GM12864 (cell line): ENCODE measurements at regions not wholly inside any gene's neighbourhood (a gene's known extent, or its start where the extent isn't known, plus 50 kb on each side); places are given as distances from the start of the nearest gene placed in this dataset.

Experiments used
- DNase-seq: peaks from one replicate; pipeline ENCODE4 v3.0.0-alpha.2; 2011; ENCODE audit warnings: low read depth
- H3K4me3 ChIP-seq: 2 replicates; pipeline ENCODE4 v1.5.1; 2011; ENCODE audit warnings: mild to moderate bottlenecking, low read depth, low read length, control low read depth
- CTCF ChIP-seq: IDR thresholded peaks from 2 replicates; pipeline ENCODE4 v1.5.1; 2011; ENCODE audit warnings: low read depth, mild to moderate bottlenecking, moderate library complexity, low read length, control low read depth, inconsistent platforms; ENCODE audit errors: missing control alignments

- no peak for TF ChIP-seq CTCF
- DNase-seq = no peak
Observed at GRCh38 chr14:84555493-84555892, 974.5 kb upstream of the FLRT2 start.

GRCh38 chr14:84566109-84566508, 963.8 kb upstream of the FLRT2 start:
- no peak overlapping the region for H3K4me3 ChIP-seq
- no peak for DNase-seq
- TF ChIP-seq CTCF = no peak

More at GRCh38 chr14:84555493-84555892, 974.5 kb upstream of the FLRT2 start:
- no peak overlapping the region for H3K4me3 ChIP-seq

- no peak overlapping the region for H3K4me3 ChIP-seq
- no peak for DNase-seq
- TF ChIP-seq CTCF = no peak
Observed at GRCh38 chr14:84575681-84576080, 954.3 kb upstream of the FLRT2 start.

GRCh38 chr14:84579292-84579691, 950.7 kb upstream of the FLRT2 start:
- no peak for DNase-seq
- no peak for TF ChIP-seq CTCF
- H3K4me3 ChIP-seq = no peak overlapping the region

- no peak for TF ChIP-seq CTCF
- no peak for DNase-seq
- H3K4me3 ChIP-seq = no peak overlapping the region
Observed at GRCh38 chr14:84581041-84581440, 948.9 kb upstream of the FLRT2 start.

GRCh38 chr14:84584511-84584910, 945.4 kb upstream of the FLRT2 start:
- no peak for TF ChIP-seq CTCF
- no peak overlapping the region for H3K4me3 ChIP-seq
- DNase-seq = no peak

- H3K4me3 ChIP-seq = no peak overlapping the region
- DNase-seq = no peak
- no peak for TF ChIP-seq CTCF
Observed at GRCh38 chr14:84591827-84592445, 938.0 kb upstream of the FLRT2 start.
